A673 (cell line): ENCODE measurements at regions not wholly inside any gene's neighbourhood (a gene's known extent, or its start where the extent isn't known, plus 50 kb on each side); places are given as distances from the start of the nearest gene placed in this dataset.
"Not testable (repeated sequence)": the region's sequence is repeated elsewhere in the genome, so short reads cannot be mapped to it uniquely, and the experiment has no call there.

Source experiments
- BruUV-seq: library from RNA; stranded (reverse); fragments of 400-500 nt; replicated peaks from 2 replicates; lab custom pipeline; 2021; lab: Mats Ljungman, UMichigan
- CTCF ChIA-PET: fragments of 300-600 bp; sonication (Branson Sonifier 250); formaldehyde crosslinking; loops from one replicate; lab custom pipeline; 2022; ENCODE audit warnings: antibody characterized with exemption; lab: Charles Lee
- POLR2A ChIA-PET: fragments of 300-600 bp; sonication (Branson Sonifier 250); formaldehyde crosslinking; loops from one replicate; lab custom pipeline; 2022; ENCODE audit warnings: antibody characterized with exemption; ENCODE audit not compliant: low non-redundant PET; lab: Charles Lee
- DNase-seq: peaks from one replicate; pipeline ENCODE4 v3.0.0-alpha.2; 2015; ENCODE audit warnings: low spot score
- H3K27ac ChIP-seq: fragments of 200-600 bp; sonication (generic); 2 replicates; pipeline ENCODE4 v1.5.1; 2016; ENCODE audit warnings: mixed run types, low read depth, mild to moderate bottlenecking, mixed read lengths, antibody characterized with exemption, low read length; ENCODE audit not compliant: poor library complexity, severe bottlenecking
- H3K27me3 ChIP-seq: fragments of 200-600 bp; sonication (generic); replicated peaks from 2 replicates; pipeline ENCODE4 v1.6.1; 2017; ENCODE audit warnings: mixed run types, low read depth, mild to moderate bottlenecking, mixed read lengths, antibody characterized with exemption, low read length; ENCODE audit not compliant: insufficient read depth, poor library complexity
- H3K36me3 ChIP-seq: fragments of 200-600 bp; sonication (generic); 2 replicates; pipeline ENCODE4 v1.6.1; 2016; ENCODE audit warnings: mixed run types, mild to moderate bottlenecking, mixed read lengths, antibody characterized with exemption, low read length; ENCODE audit not compliant: insufficient read depth, poor library complexity, severe bottlenecking
- H3K4me1 ChIP-seq: fragments of 200-600 bp; sonication (generic); 2 replicates; pipeline ENCODE4 v1.6.1; 2017; ENCODE audit warnings: mixed run types, mild to moderate bottlenecking, mixed read lengths, antibody characterized with exemption, low read length; ENCODE audit not compliant: insufficient read depth, poor library complexity, severe bottlenecking
- H3K4me3 ChIP-seq: fragments of 200-600 bp; sonication (generic); 2 replicates; pipeline ENCODE4 v1.5.1; 2016; ENCODE audit warnings: low read depth, mixed run types, mild to moderate bottlenecking, mixed read lengths, low read length; ENCODE audit not compliant: poor library complexity, severe bottlenecking
- H3K9me3 ChIP-seq: fragments of 200-600 bp; sonication (generic); 2 replicates; pipeline ENCODE4 v1.6.1; 2016; ENCODE audit warnings: mixed run types, low read depth, mild to moderate bottlenecking, mixed read lengths, antibody characterized with exemption, low read length; ENCODE audit not compliant: poor library complexity, severe bottlenecking
- EZH2 ChIP-seq: fragments of 200-600 bp; sonication (generic); IDR thresholded peaks from 2 replicates; pipeline ENCODE4 v1.6.1; 2017; ENCODE audit warnings: borderline replicate concordance, low read depth, mild to moderate bottlenecking, mixed read lengths, antibody characterized with exemption, low read length; ENCODE audit not compliant: poor library complexity, severe bottlenecking
- intact Hi-C: fragments of 100-400 bp; cut with micrococcal nuclease; formaldehyde crosslinking; loops from one replicate; pipeline ENCODE4 v1.10.0; 2022; ENCODE audit not compliant: unreplicated experiment
- TF ChIP-seq, protein P1 (sequence below): fragments of 300-800, 200-600 bp; sonication (generic); conservative IDR thresholded peaks from 2 replicates; pipeline ENCODE4 v1.5.1; 2017; ENCODE audit warnings: low read depth, mild to moderate bottlenecking, antibody characterized with exemption, low read length, moderate library complexity, mixed read lengths

- ChIA-PET POLR2A (interaction anchor here (0.7 kb wide), 1 partner anchor 37 kb away, joined by 3 read pairs; no protein-coding TSS in a partner anchor), CTCF (no interaction called here)
- Histone ChIP-seq H3K27me3 (no peaks in the 10 kb centered on the region), H3K27ac (no peak overlapping the region), H3K36me3 (no peaks in the 10 kb centered on the region), H3K4me1 (no peaks in the 10 kb centered on the region), H3K4me3 (no peak overlapping the region), H3K9me3 (no peaks in the 10 kb centered on the region)
- intact Hi-C loops: no loop called here
- DNase-seq: no peak
- no TSS peak for BruUV-seq
- TF ChIP-seq, protein P1, sequence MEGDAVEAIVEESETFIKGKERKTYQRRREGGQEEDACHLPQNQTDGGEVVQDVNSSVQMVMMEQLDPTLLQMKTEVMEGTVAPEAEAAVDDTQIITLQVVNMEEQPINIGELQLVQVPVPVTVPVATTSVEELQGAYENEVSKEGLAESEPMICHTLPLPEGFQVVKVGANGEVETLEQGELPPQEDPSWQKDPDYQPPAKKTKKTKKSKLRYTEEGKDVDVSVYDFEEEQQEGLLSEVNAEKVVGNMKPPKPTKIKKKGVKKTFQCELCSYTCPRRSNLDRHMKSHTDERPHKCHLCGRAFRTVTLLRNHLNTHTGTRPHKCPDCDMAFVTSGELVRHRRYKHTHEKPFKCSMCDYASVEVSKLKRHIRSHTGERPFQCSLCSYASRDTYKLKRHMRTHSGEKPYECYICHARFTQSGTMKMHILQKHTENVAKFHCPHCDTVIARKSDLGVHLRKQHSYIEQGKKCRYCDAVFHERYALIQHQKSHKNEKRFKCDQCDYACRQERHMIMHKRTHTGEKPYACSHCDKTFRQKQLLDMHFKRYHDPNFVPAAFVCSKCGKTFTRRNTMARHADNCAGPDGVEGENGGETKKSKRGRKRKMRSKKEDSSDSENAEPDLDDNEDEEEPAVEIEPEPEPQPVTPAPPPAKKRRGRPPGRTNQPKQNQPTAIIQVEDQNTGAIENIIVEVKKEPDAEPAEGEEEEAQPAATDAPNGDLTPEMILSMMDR: no peak
- no peak for TF ChIP-seq EZH2
Measured at GRCh38 chrX:40949071-40949470, 136.2 kb upstream of the USP9X start.

DNA sequence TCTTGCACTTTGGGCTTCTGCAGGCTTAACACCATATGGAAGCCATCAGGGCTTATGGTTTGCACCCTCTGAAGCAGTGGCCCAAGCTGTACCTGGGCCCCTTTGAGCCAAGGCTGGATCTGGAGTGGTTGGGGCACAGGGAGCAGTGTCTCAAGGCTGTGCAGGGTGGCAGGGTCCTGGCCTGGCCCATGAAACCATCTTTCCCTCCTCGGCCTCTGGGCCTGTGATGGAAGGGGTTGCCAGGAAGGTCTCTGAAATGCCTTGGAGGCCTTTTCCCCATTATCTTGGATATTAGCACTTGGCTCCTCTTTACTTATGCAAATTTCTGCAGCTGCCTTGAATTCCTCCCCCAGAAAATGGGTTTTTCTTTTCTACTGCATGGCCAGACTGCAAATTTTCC is 134.7 kb upstream of the USP9X start:
- DNase-seq: no peak
- CTCF ChIA-PET: no interaction called here
- no TSS peak for BruUV-seq

DNA sequence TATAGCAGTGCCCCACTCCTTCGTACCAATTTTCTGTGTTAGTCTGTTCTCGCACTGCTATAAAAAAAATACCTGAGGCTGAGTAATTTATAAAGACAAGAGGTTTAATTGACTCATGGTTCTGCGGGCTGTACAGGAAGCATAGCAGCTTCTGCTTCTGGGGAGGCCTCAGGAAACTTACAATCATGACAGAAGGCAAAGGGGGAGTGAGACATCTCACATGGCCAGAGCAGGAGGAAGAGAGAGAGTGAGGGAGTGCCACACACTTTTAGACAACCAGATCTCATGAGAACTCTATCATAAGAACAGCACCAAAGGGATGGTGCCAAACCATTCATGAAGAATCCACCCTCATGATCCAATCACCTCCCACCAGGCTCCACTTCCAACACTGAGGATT is 133.8 kb upstream of the USP9X start:
- H3K4me1 ChIP-seq, H3K27ac ChIP-seq, POLR2A ChIA-PET, CTCF ChIA-PET, H3K36me3 ChIP-seq, intact Hi-C loops, DNase-seq, H3K4me3 ChIP-seq, BruUV-seq, H3K27me3 ChIP-seq, H3K9me3 ChIP-seq: not testable (repeated sequence)

More for the DNA sequence above, 134.7 kb upstream of the USP9X start:
- intact Hi-C loops: no loop called here
- Histone ChIP-seq H3K27ac (no peak overlapping the region), H3K4me1 (no peaks in the 10 kb centered on the region), H3K4me3 (no peak overlapping the region), H3K36me3 (no peaks in the 10 kb centered on the region), H3K9me3 (no peaks in the 10 kb centered on the region), H3K27me3 (no peaks in the 10 kb centered on the region)
- TF ChIP-seq EZH2: no peak
- TF ChIP-seq, protein P1: no peak
- POLR2A ChIA-PET: no interaction called here

DNA sequence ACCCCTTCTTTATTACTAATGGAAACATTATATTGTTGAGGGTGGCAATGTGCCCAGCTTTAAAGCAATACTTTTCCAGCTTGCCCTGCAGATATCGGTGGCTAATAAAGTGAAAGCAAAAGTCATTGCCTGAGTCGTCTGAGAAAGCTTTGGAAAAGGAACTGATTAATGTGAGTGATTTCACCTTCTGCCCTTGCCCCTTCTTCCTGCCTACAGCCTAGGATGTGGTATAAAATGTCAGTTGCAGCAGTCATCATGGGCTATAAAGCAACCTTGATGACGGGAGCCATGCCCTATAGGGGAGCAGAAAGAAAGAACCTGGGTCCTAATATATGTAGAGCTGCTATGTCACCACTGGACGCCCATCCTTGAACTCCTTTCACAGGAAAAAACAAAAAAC is 132.4 kb upstream of the USP9X start:
- POLR2A ChIA-PET: no interaction called here
- TF ChIP-seq EZH2: no peak
- TF ChIP-seq, protein P1: no peak

More for the DNA sequence above, 132.4 kb upstream of the USP9X start:
- Histone ChIP-seq H3K27ac (no peak overlapping the region), H3K27me3 (no peaks in the 10 kb centered on the region), H3K9me3 (no peaks in the 10 kb centered on the region), H3K4me3 (no peak overlapping the region), H3K36me3 (no peaks in the 10 kb centered on the region), H3K4me1 (no peaks in the 10 kb centered on the region)
- intact Hi-C loops: no loop called here
- no TSS peak for BruUV-seq
- no peak for DNase-seq
- CTCF ChIA-PET: no interaction called here
